Tibial artery (tissue), 4 donors: ENCODE measurements at regions not wholly inside any gene's neighbourhood (a gene's known extent, or its start where the extent isn't known, plus 50 kb on each side); places are given as distances from the start of the nearest gene placed in this dataset.

Experiments
- DNase-seq, 2 donors: peaks; one replicate each; pipeline ENCODE4 v3.0.0-alpha.2; 2019
- H3K27ac ChIP-seq, 2 donors: fragments of 200-600 bp; sonication (generic) in 1 of 2; 1 replicate in 1 of 2; 2 replicates in 1 of 2; pipeline ENCODE4 v1.5.1; 2018 to 2019; ENCODE audit warnings: mild to moderate bottlenecking in 1 of 2
- H3K27me3 ChIP-seq, 2 donors: fragments of 200-600 bp; sonication (generic) in 1 of 2; one replicate each; pipeline versions ENCODE4 v1.5.1 to v1.6.0; 2016 to 2019
- H3K36me3 ChIP-seq, 3 donors: fragments of 200-600 bp; sonication (generic) in 2 of 3; one replicate each; pipeline ENCODE4 v1.5.1; 2016 to 2019; ENCODE audit warnings: mild to moderate bottlenecking in 2 of 3
- H3K4me1 ChIP-seq, 4 donors: fragments of 200-600 bp; sonication (generic) in 2 of 4; 1 replicate in 3 of 4; 2 replicates in 1 of 4; pipeline ENCODE4 v1.5.1; 2016 to 2019
- H3K4me3 ChIP-seq, 2 donors: fragments of 200-600 bp; sonication (generic) in 1 of 2; 1 replicate in 1 of 2; 2 replicates in 1 of 2; pipeline ENCODE4 v1.5.1; 2018 to 2019; ENCODE audit warnings: mild to moderate bottlenecking in 2 of 2
- H3K9me3 ChIP-seq, 3 donors: fragments of 200-600 bp; sonication (generic) in 1 of 3; one replicate each; pipeline ENCODE4 v1.5.1; 2016 to 2019
- intact Hi-C: fragments of 100-400 bp; cut with DNase I; formaldehyde crosslinking; loops from one replicate; pipeline ENCODE4 v1.15.0; 2023; ENCODE audit warnings: low total_unique reads
- TF ChIP-seq, protein P1 (sequence below), 2 experiments: fragments of 200-600 bp in 1 of 2; fragments of 450-650 bp in 1 of 2; IDR thresholded peaks; one replicate each; pipeline ENCODE4 v1.5.1; 2017 to 2019; ENCODE audit warnings: antibody characterized with exemption in 2 of 2, mild to moderate bottlenecking in 1 of 2, moderate library complexity in 1 of 2

DNA sequence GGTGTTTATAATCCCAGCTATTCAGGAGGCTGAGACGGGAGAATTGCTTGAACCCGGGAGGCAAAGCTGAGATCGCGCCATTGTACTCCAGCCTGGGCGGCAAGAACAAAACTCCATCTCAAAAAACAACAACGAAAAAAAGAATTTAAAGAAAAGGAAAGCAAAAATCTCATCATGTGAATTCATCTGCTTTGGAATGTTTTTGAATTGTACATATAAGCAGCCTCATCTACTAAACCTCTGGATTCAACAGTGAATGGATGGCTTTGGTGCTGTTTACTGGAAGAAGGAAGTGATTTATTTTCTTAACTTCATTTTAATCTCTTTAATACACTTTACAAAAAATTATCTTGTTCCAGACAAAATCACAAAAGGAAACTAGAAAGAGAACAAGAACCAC, 51.8 kb upstream of the PNRC1 start:
- intact Hi-C loops: no loop called here
- no peaks in the 10 kb centered on the region for H3K9me3 ChIP-seq
- no peaks in the 10 kb centered on the region for H3K27me3 ChIP-seq
- H3K4me3 ChIP-seq: no peak overlapping the region
- peaks cover 0 to 30% (median 17%) of the 10 kb centered on the region in 4 donors for H3K4me1 ChIP-seq
- H3K36me3 ChIP-seq: no peaks in the 10 kb centered on the region
- TF ChIP-seq, protein P1, sequence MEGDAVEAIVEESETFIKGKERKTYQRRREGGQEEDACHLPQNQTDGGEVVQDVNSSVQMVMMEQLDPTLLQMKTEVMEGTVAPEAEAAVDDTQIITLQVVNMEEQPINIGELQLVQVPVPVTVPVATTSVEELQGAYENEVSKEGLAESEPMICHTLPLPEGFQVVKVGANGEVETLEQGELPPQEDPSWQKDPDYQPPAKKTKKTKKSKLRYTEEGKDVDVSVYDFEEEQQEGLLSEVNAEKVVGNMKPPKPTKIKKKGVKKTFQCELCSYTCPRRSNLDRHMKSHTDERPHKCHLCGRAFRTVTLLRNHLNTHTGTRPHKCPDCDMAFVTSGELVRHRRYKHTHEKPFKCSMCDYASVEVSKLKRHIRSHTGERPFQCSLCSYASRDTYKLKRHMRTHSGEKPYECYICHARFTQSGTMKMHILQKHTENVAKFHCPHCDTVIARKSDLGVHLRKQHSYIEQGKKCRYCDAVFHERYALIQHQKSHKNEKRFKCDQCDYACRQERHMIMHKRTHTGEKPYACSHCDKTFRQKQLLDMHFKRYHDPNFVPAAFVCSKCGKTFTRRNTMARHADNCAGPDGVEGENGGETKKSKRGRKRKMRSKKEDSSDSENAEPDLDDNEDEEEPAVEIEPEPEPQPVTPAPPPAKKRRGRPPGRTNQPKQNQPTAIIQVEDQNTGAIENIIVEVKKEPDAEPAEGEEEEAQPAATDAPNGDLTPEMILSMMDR (IDR thresholded peaks at IDR 0.05): no peak
- no peak overlapping the region for H3K27ac ChIP-seq
- no peak for DNase-seq

DNA sequence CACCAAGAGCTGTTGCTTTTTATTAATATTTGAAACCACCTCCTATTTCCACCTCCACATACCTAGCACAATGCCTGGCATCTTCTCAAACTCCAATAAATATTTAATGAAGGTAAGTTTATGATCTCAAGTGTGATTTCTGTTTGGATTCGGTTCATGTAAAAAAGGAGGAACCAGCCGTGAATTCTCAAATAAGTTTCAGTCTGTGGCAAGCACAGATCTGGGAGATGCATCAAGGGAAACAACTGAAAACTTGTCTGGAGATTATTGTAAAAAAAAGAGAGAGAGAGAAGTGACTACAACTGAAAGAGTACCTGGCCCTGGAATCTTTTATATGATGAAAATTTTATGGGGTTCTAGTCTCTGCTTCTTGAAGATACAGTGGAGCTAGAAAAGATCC, 52.8 kb upstream of the PNRC1 start:
- DNase-seq: no peak
- no peak overlapping the region for H3K27ac ChIP-seq
- H3K36me3 ChIP-seq: no peaks in the 10 kb centered on the region
- peaks cover 0 to 40% (median 26%) of the 10 kb centered on the region in 4 donors for H3K4me1 ChIP-seq
- intact Hi-C loops: no loop called here
- no peaks in the 10 kb centered on the region for H3K27me3 ChIP-seq
- no peak overlapping the region for H3K4me3 ChIP-seq
- no peaks in the 10 kb centered on the region for H3K9me3 ChIP-seq
- TF ChIP-seq, protein P1 (IDR thresholded peaks at IDR 0.05): no peak

DNA sequence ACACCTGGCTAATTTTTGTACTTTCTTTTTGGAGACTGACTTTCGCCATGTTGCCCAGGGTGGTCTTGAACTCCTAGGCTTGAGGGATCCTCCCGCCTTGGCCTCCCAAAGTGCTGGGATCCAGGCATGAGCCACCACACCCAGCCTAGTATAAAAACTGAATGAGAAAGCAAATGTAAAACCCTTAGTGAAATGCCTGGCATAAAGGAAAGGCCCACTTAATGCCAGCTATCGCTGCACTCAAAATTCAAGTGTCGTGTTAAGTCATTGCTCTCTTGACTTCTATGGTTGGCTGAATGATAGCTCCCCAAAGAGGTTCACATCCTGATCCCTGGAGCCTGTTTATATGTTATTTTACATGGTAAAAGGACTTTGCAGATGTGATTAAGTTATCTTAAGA, 54.4 kb upstream of the PNRC1 start:
- Histone ChIP-seq H3K9me3 (no peaks in the 10 kb centered on the region), H3K27ac (peak overlapping the region in 1 of 2 donors; percentile 66), H3K4me3 (no peak overlapping the region), H3K36me3 (no peaks in the 10 kb centered on the region), H3K4me1 (peaks cover 5 to 51% (median 32%) of the 10 kb centered on the region in 4 donors), H3K27me3 (no peaks in the 10 kb centered on the region)
- intact Hi-C loops: no loop called here
- TF ChIP-seq, protein P1 (IDR thresholded peaks at IDR 0.05): no peak
- no peak for DNase-seq

DNA sequence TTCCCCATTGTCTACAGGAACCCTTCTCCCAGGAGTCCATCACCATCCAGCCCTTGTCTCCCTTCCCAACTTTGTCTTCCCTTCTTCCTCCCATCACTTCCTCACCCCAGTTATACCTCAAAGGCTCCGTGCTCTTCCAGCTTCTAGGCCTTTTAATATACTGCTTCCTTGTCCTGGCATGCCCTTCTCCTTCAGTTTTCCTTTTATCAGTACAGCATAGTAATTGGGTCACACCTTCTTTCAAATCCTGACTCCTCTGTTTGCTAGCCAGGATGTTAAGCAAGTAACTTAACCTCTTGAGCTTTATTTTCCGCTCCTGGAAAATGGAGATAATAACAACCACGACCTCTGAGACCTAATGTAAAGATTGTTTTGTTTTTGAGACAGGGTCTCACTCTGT, 54.9 kb upstream of the PNRC1 start:
- intact Hi-C loops: no loop called here
- TF ChIP-seq, protein P1 (IDR thresholded peaks at IDR 0.05): no peak

DNA sequence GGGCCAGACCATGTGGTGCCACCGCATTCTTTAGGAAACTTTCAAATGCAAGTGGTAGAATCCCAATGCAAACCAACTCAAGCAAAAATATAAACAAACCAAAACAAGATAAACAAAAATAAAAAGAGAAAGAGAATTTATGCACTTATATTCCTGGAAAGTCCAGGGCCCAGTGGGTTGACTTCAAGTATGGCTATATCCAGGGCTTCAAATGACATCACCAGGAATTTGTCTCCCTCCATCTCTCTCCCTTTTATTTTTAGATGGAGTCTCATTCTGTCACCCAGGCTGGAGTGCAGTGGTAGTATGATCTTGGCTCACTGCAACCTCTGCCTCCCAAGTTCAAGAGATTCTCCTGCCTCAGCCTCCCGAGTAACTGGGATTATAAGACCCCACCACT, 56.1 kb upstream of the PNRC1 start:
- TF ChIP-seq, protein P1 (IDR thresholded peaks at IDR 0.05): no peak
- H3K27ac ChIP-seq: peak overlapping the region; percentile 46 to 66
- H3K9me3 ChIP-seq: no peaks in the 10 kb centered on the region
- H3K36me3 ChIP-seq: no peaks in the 10 kb centered on the region
- no peak overlapping the region for H3K4me3 ChIP-seq
- no peak for DNase-seq
- H3K4me1 ChIP-seq: peaks cover 5 to 54% (median 32%) of the 10 kb centered on the region in 4 donors
- intact Hi-C loops: loop anchor here (5.0 kb wide), 1 partner anchor 58 kb away; the partner anchor contains the start of gene PNRC1
- no peaks in the 10 kb centered on the region for H3K27me3 ChIP-seq

More for the DNA sequence above, 54.9 kb upstream of the PNRC1 start:
- H3K36me3 ChIP-seq: no peaks in the 10 kb centered on the region
- no peaks in the 10 kb centered on the region for H3K27me3 ChIP-seq
- DNase-seq: no peak
- H3K9me3 ChIP-seq: no peaks in the 10 kb centered on the region
- no peak overlapping the region for H3K4me3 ChIP-seq
- peak overlapping the region in 1 of 2 donors; percentile 66 for H3K27ac ChIP-seq
- peaks cover 5 to 54% (median 32%) of the 10 kb centered on the region in 4 donors for H3K4me1 ChIP-seq
